ENCODE measurements at regions not wholly inside any gene's neighbourhood (a gene's known extent, or its start where the extent isn't known, plus 50 kb on each side); places are given as distances from the start of the nearest gene placed in this dataset.

- no peaks in the 10 kb centered on the region for H3K36me3 ChIP-seq (ENCODE audit: control insufficient read depth in 2 of 4, insufficient read depth in 4 of 4, low read length in 3 of 4)
- no peak overlapping the region for H3K4me3 ChIP-seq (ENCODE audit: extremely low read depth in 1 of 4, insufficient read depth in 2 of 4, low read depth in 3 of 4, low read length in 4 of 4)
- H2AFZ ChIP-seq (ENCODE audit: low read length) = no peak overlapping the region
- H3K23ac ChIP-seq (ENCODE audit: insufficient read length) = no peak overlapping the region
- H4K91ac ChIP-seq (replicated peaks; ENCODE audit: insufficient read length, low read length) = no peak overlapping the region
- H3K79me2 ChIP-seq (ENCODE audit: control insufficient read depth in 1 of 2, insufficient read depth in 2 of 2, low read length in 2 of 2) = no peaks in the 10 kb centered on the region
- H3K4me1 ChIP-seq (replicated peaks in 1 of 4; ENCODE audit: control insufficient read depth in 3 of 4, insufficient read depth in 4 of 4, low read length in 3 of 4) = peaks cover 0 to 15% (median 2%) of the 10 kb centered on the region in 4 experiments; a peak in 2 of 7 replicates
- no peak overlapping the region for H4K5ac ChIP-seq (ENCODE audit: insufficient read length, low read depth, low read length)
- H2BK120ac ChIP-seq (replicated peaks; ENCODE audit: low read depth, low read length) = no peak overlapping the region
- no peak overlapping the region for H3K56ac ChIP-seq (replicated peaks; ENCODE audit: insufficient read length, low read depth, low read length)
- ChIA-PET CTCF (ENCODE audit: partially characterized antibody) (interaction anchor here (1.9 kb wide), 1 partner anchor 18 kb away, joined by 6 read pairs; no protein-coding TSS in a partner anchor), POLR2A (ENCODE audit: partially characterized antibody) (no interaction called here)
- no peak overlapping the region for H3K4ac ChIP-seq (replicated peaks; ENCODE audit: insufficient read length, low read depth, low read length)
- WGBS, 2 experiments (ENCODE audit: extremely low coverage in 1 of 2, insufficient coverage in 1 of 2, insufficient read length in 1 of 2, insufficient replicate concordance in 2 of 2, low coverage in 1 of 2, low lambda C conversion rate in 2 of 2, missing lambda C conversion rate in 1 of 2) = 100% methylated on average over 2 of the region's 2 CpGs; no CpG with 5 or more reads in 1 of the 2 experiments
- no peak overlapping the region for H3K27ac ChIP-seq (ENCODE audit: low read depth, low read length)
- TF ChIP-seq KDM1A (IDR thresholded peaks at IDR 0.05; ENCODE audit: borderline replicate concordance, low read length) (no peak), CHD2 (IDR thresholded peaks at IDR 0.05; ENCODE audit: low read length) (no peak), HDAC6 (IDR thresholded peaks at IDR 0.05; ENCODE audit: low read depth, low read length) (no peak)
- no peak overlapping the region for H4K8ac ChIP-seq (ENCODE audit: extremely low read depth, insufficient read depth, low read length)
- no peak overlapping the region for H3K9ac ChIP-seq (replicated peaks in 1 of 4; ENCODE audit: extremely low read depth in 1 of 4, low read depth in 3 of 4, low read length in 3 of 4)
- no peak overlapping the region for H2BK20ac ChIP-seq (ENCODE audit: low read length)
- H4K20me1 ChIP-seq (replicated peaks in 1 of 2; ENCODE audit: control insufficient read depth in 1 of 2, insufficient read depth in 2 of 2, low read length in 2 of 2) = no peaks in the 10 kb centered on the region
- no peak overlapping the region for H2BK12ac ChIP-seq (ENCODE audit: low read depth, low read length)
- H2BK5ac ChIP-seq (ENCODE audit: low read depth, low read length) = no peak overlapping the region
- DNase-seq (ENCODE audit: low read depth in 1 of 2, low spot score in 2 of 2) (no peak), FAIRE-seq (no peak)
- no peaks in the 10 kb centered on the region for H3K27me3 ChIP-seq (replicated peaks in 1 of 4; ENCODE audit: control insufficient read depth in 3 of 4, extremely low read depth in 1 of 4, insufficient read depth in 3 of 4, low read length in 3 of 4)
- H2AK5ac ChIP-seq (ENCODE audit: low read depth, low read length) = no peak overlapping the region
- H3K79me1 ChIP-seq (ENCODE audit: low read depth, low read length) = no peaks in the 10 kb centered on the region
- H3K14ac ChIP-seq (ENCODE audit: insufficient read length) = no peak overlapping the region
- H3K4me2 ChIP-seq (ENCODE audit: insufficient read depth in 1 of 2, low read depth in 2 of 2, low read length in 2 of 2) = no peak overlapping the region
- no peak overlapping the region for H2BK15ac ChIP-seq (ENCODE audit: low read length)
- no peak overlapping the region for H3K18ac ChIP-seq (ENCODE audit: extremely low read depth, low read length)
- H3K23me2 ChIP-seq (ENCODE audit: low read depth, low read length) = no peaks in the 10 kb centered on the region
- no peaks in the 10 kb centered on the region for H3K9me3 ChIP-seq (ENCODE audit: insufficient read depth in 2 of 2, low read depth in 1 of 2, low read length in 1 of 2)
Measured at GRCh38 chr2:65955259-65955658, 479.7 kb upstream of the MEIS1 start.
